ENCODE measurements at regions not wholly inside any gene's neighbourhood (a gene's known extent, or its start where the extent isn't known, plus 50 kb on each side); places are given as distances from the start of the nearest gene placed in this dataset.

GRCh38 chr11:69209421-69210309 lies 53.9 kb downstream of the SMIM38 start:
- no peak overlapping the region for H3K27ac Mint-ChIP-seq
- peaks cover 14% of the 10 kb centered on the region for H3K4me1 Mint-ChIP-seq
- DNase-seq (ENCODE audit: low spot score in 2 of 2, unreplicated experiment in 2 of 2): no peak
- H3K27me3 Mint-ChIP-seq (ENCODE audit: low read depth): peaks cover 8% of the 10 kb centered on the region
- H3K4me3 Mint-ChIP-seq: no peak overlapping the region
- peaks cover 5% of the 10 kb centered on the region for H3K36me3 Mint-ChIP-seq
- H3K9me3 Mint-ChIP-seq: peaks cover 11% of the 10 kb centered on the region
- TF ChIP-seq CTCF (IDR thresholded peaks at IDR 0.05; ENCODE audit: unreplicated experiment): no peak

- Mint-ChIP-seq H3K4me3 (no peak overlapping the region), H3K27me3 (ENCODE audit: low read depth) (peaks cover 9% of the 10 kb centered on the region), H3K9me3 (peaks cover 12% of the 10 kb centered on the region), H3K4me1 (peaks cover 14% of the 10 kb centered on the region), H3K36me3 (peaks cover 5% of the 10 kb centered on the region), H3K27ac (no peak overlapping the region)
- TF ChIP-seq CTCF (IDR thresholded peaks at IDR 0.05; ENCODE audit: unreplicated experiment): no peak
- DNase-seq (ENCODE audit: low spot score in 2 of 2, unreplicated experiment in 2 of 2): no peak
Measured at GRCh38 chr11:69210310-69211035, 54.7 kb downstream of the SMIM38 start.

GRCh38 chr11:69211540-69211919 lies 55.8 kb downstream of the SMIM38 start:
- DNase-seq (ENCODE audit: low spot score in 2 of 2, unreplicated experiment in 2 of 2): no peak
- Mint-ChIP-seq H3K27me3 (ENCODE audit: low read depth) (peaks cover 16% of the 10 kb centered on the region), H3K9me3 (peaks cover 12% of the 10 kb centered on the region), H3K36me3 (peaks cover 5% of the 10 kb centered on the region), H3K4me3 (no peak overlapping the region), H3K27ac (no peak overlapping the region), H3K4me1 (peaks cover 14% of the 10 kb centered on the region)
- TF ChIP-seq CTCF (IDR thresholded peaks at IDR 0.05; ENCODE audit: unreplicated experiment): peak; percentile 12

- H3K36me3 Mint-ChIP-seq: peaks cover 5% of the 10 kb centered on the region
- H3K27me3 Mint-ChIP-seq (ENCODE audit: low read depth): peaks cover 13% of the 10 kb centered on the region
- H3K4me3 Mint-ChIP-seq: no peak overlapping the region
- no peak overlapping the region for H3K27ac Mint-ChIP-seq
- DNase-seq (ENCODE audit: low spot score in 2 of 2, unreplicated experiment in 2 of 2): peak in 1 of 2 experiments; percentile 37
- peaks cover 12% of the 10 kb centered on the region for H3K9me3 Mint-ChIP-seq
- H3K4me1 Mint-ChIP-seq: peaks cover 14% of the 10 kb centered on the region
- peak; percentile 10 for TF ChIP-seq CTCF (IDR thresholded peaks at IDR 0.05; ENCODE audit: unreplicated experiment)
Measured at GRCh38 chr11:69211920-69212797, 56.4 kb downstream of the SMIM38 start.

GRCh38 chr11:69212798-69213110 lies 57.0 kb downstream of the SMIM38 start:
- H3K36me3 Mint-ChIP-seq: peaks cover 5% of the 10 kb centered on the region
- no peak for TF ChIP-seq CTCF (IDR thresholded peaks at IDR 0.05; ENCODE audit: unreplicated experiment)
- peaks cover 12% of the 10 kb centered on the region for H3K9me3 Mint-ChIP-seq
- DNase-seq (ENCODE audit: low spot score in 2 of 2, unreplicated experiment in 2 of 2): peak in 1 of 2 experiments; percentile 32
- no peak overlapping the region for H3K27ac Mint-ChIP-seq
- H3K4me3 Mint-ChIP-seq: no peak overlapping the region
- H3K4me1 Mint-ChIP-seq: peaks cover 14% of the 10 kb centered on the region
- H3K27me3 Mint-ChIP-seq (ENCODE audit: low read depth): peaks cover 13% of the 10 kb centered on the region

Data from mesothelial cell of epicardium (in vitro differentiated cells).